Right lobe of liver (tissue), 4 donors: ENCODE measurements at regions not wholly inside any gene's neighbourhood (a gene's known extent, or its start where the extent isn't known, plus 50 kb on each side); places are given as distances from the start of the nearest gene placed in this dataset.

ENCODE experiments used
- POLR2A ChIP-seq: fragments of 450-650 bp; IDR thresholded peaks from one replicate; pipeline ENCODE4 v1.6.1; 2017; ENCODE audit warnings: antibody characterized with exemption, mild to moderate bottlenecking
- TF ChIP-seq, protein P1 (sequence below), 4 donors: fragments of 200-600 bp in 3 of 4; fragments of 450-650 bp in 1 of 4; IDR thresholded peaks; one replicate each; pipeline versions ENCODE4 v1.5.1 to v1.8.0; 2016 to 2022; ENCODE audit warnings: antibody characterized with exemption in 4 of 4, mild to moderate bottlenecking in 2 of 4
- donor health status: DM: no; HTN: no; CAD: no.
- donor health status: DM: no; HTN: no; CAD: no.
- donor health status: DM: no; HTN: yes; CAD: no.

DNA sequence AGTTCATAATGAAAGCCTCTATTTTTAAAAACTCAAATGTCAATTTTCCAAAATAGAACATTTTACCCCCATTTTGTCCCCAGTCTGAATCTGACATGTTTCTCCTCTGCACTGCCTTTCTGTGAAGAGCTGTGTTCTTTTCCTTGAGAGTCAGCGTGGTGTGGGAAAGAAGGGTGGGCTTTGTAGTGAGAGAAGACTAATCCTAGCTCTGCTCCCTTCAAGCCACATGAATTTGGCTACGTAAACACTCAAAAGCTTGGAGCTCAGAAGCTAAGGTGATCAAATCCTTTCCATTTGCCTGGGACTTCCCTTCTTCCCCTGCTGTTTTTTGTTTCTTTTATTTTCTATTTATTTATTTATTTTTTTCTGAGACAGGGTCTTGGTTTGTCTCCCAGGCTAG, 598.5 kb downstream of the TLR4 start:
- TF ChIP-seq, protein P1, sequence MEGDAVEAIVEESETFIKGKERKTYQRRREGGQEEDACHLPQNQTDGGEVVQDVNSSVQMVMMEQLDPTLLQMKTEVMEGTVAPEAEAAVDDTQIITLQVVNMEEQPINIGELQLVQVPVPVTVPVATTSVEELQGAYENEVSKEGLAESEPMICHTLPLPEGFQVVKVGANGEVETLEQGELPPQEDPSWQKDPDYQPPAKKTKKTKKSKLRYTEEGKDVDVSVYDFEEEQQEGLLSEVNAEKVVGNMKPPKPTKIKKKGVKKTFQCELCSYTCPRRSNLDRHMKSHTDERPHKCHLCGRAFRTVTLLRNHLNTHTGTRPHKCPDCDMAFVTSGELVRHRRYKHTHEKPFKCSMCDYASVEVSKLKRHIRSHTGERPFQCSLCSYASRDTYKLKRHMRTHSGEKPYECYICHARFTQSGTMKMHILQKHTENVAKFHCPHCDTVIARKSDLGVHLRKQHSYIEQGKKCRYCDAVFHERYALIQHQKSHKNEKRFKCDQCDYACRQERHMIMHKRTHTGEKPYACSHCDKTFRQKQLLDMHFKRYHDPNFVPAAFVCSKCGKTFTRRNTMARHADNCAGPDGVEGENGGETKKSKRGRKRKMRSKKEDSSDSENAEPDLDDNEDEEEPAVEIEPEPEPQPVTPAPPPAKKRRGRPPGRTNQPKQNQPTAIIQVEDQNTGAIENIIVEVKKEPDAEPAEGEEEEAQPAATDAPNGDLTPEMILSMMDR (IDR thresholded peaks at IDR 0.05) = no peak
- TF ChIP-seq POLR2A = no peak
